Vagina (tissue), 2 donors: ENCODE measurements at regions not wholly inside any gene's neighbourhood (a gene's known extent, or its start where the extent isn't known, plus 50 kb on each side); places are given as distances from the start of the nearest gene placed in this dataset.

ENCODE experiments used
- POLR2A ChIP-seq, 2 donors: fragments of 450-650 bp; IDR thresholded peaks; one replicate each; pipeline ENCODE4 v1.6.1; 2017; ENCODE audit warnings: antibody characterized with exemption in 2 of 2, mild to moderate bottlenecking in 2 of 2, moderate library complexity in 2 of 2
- POLR2AphosphoS5 ChIP-seq, 2 donors: sonication (generic); formaldehyde crosslinking; IDR thresholded peaks; one replicate each; pipeline ENCODE4 v1.9.0; 2017; ENCODE audit warnings: antibody characterized with exemption in 2 of 2, mild to moderate bottlenecking in 2 of 2, low read depth in 1 of 2; ENCODE audit not compliant: insufficient read depth in 1 of 2
- TF ChIP-seq, protein P1 (sequence below), 3 experiments: fragments of 450-650 bp in 2 of 3; fragments of 200-600 bp in 1 of 3; sonication (generic) in 1 of 3; IDR thresholded peaks; one replicate each; pipeline ENCODE4 v1.5.1; 2017 to 2019; ENCODE audit warnings: antibody characterized with exemption in 3 of 3, mild to moderate bottlenecking in 2 of 3, moderate library complexity in 2 of 3

DNA sequence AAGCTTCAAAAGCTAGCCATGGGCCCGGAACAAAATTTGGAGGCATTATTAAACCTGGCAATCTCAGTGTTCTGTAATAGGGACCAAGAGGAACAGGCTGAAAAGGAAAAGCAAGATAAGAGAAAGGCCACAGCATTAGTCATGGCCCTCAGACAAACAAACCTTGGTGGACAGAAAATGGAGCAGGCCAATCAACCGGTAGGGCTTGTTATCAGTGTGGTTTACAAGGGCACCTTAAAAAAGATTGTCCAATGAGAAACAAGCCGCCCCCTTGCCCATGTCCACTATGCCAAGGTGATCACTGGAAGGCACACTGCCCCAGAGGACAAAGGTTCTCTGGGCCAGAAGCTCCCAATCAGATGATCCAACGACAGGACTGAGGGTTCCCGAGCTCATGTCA, 653.9 kb upstream of the TMEM132C start:
- TF ChIP-seq, protein P1, sequence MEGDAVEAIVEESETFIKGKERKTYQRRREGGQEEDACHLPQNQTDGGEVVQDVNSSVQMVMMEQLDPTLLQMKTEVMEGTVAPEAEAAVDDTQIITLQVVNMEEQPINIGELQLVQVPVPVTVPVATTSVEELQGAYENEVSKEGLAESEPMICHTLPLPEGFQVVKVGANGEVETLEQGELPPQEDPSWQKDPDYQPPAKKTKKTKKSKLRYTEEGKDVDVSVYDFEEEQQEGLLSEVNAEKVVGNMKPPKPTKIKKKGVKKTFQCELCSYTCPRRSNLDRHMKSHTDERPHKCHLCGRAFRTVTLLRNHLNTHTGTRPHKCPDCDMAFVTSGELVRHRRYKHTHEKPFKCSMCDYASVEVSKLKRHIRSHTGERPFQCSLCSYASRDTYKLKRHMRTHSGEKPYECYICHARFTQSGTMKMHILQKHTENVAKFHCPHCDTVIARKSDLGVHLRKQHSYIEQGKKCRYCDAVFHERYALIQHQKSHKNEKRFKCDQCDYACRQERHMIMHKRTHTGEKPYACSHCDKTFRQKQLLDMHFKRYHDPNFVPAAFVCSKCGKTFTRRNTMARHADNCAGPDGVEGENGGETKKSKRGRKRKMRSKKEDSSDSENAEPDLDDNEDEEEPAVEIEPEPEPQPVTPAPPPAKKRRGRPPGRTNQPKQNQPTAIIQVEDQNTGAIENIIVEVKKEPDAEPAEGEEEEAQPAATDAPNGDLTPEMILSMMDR (IDR thresholded peaks at IDR 0.05), result no peak
- TF ChIP-seq POLR2AphosphoS5 (IDR thresholded peaks at IDR 0.05; ENCODE audit: insufficient read depth in 1 of 2, low read depth in 1 of 2), result no peak
- no peak for TF ChIP-seq POLR2A (IDR thresholded peaks at IDR 0.05)
